ENCODE measurements at regions not wholly inside any gene's neighbourhood (a gene's known extent, or its start where the extent isn't known, plus 50 kb on each side); places are given as distances from the start of the nearest gene placed in this dataset.

- no peak for TF ChIP-seq CTCF (IDR thresholded peaks at IDR 0.05)
- no peak for TF ChIP-seq EP300 (IDR thresholded peaks at IDR 0.05)
- TF ChIP-seq POLR2A (IDR thresholded peaks at IDR 0.05): no peak
Observed at GRCh38 chr1:216826646-216827045, 103.4 kb upstream of the ESRRG start.
